Endothelial cell of umbilical vein (primary cell): ENCODE measurements at regions not wholly inside any gene's neighbourhood (a gene's known extent, or its start where the extent isn't known, plus 50 kb on each side); places are given as distances from the start of the nearest gene placed in this dataset.

Experiments used
- BruUV-seq: library from RNA; stranded (reverse); fragments of 400-500 nt; replicated peaks from 2 replicates; lab custom pipeline; 2021; lab: Mats Ljungman, UMichigan
- CTCF ChIA-PET: fragments of 300-600, 350-600 bp; sonication (Branson Sonifier 250); formaldehyde crosslinking; loops from one replicate; lab custom pipeline; 2021; ENCODE audit warnings: antibody characterized with exemption, inconsistent platforms; lab: Charles Lee
- POLR2A ChIA-PET: fragments of 300-600, 350-600 bp; sonication (Branson Sonifier 250); formaldehyde crosslinking; loops from one replicate; lab custom pipeline; 2021; ENCODE audit warnings: antibody characterized with exemption, inconsistent platforms; lab: Charles Lee
- DNase-seq: peaks from one replicate; pipeline ENCODE4 v3.0.0-alpha.2; 2011; ENCODE audit warnings: low read depth, low spot score
- FAIRE-seq: peaks from 2 replicates; lab custom pipeline; 2011; peaks lifted over from hg19 to GRCh38; lab: Jason Lieb, UNC
- H2AFZ ChIP-seq: 2 replicates; pipeline ENCODE4 v1.6.0; 2012; ENCODE audit warnings: low read depth, low read length, control low read depth, inconsistent platforms
- H3K27ac ChIP-seq: 2 replicates; pipeline ENCODE4 v1.5.1; 2011; ENCODE audit warnings: low read depth, mild to moderate bottlenecking, control low read depth, low read length, moderate library complexity; ENCODE audit not compliant: insufficient read depth
- H3K27me3 ChIP-seq, 2 experiments: 2 replicates each; pipeline versions ENCODE4 v1.6.0 to v1.6.1; 2011; ENCODE audit warnings: low read length in 2 of 2, mixed read lengths in 1 of 2; ENCODE audit not compliant: control insufficient read depth in 2 of 2, insufficient read depth in 2 of 2
- H3K36me3 ChIP-seq, 2 experiments: 2 replicates in 1 of 2; 3 replicates in 1 of 2; pipeline ENCODE4 v1.5.1; 2011; ENCODE audit warnings: low read length in 2 of 2, mild to moderate bottlenecking in 1 of 2, moderate library complexity in 1 of 2; ENCODE audit not compliant: control insufficient read depth in 2 of 2, insufficient read depth in 2 of 2; ENCODE audit errors: extremely low read depth in 1 of 2
- H3K4me1 ChIP-seq: 3 replicates; pipeline ENCODE4 v1.5.1; 2011; ENCODE audit warnings: mild to moderate bottlenecking, low read length; ENCODE audit not compliant: control insufficient read depth, insufficient read depth; ENCODE audit errors: extremely low read depth
- H3K4me2 ChIP-seq: 2 replicates; pipeline ENCODE4 v1.6.1; 2011; ENCODE audit warnings: low read length, control low read depth, mixed read lengths; ENCODE audit not compliant: insufficient read depth
- H3K4me3 ChIP-seq, 3 experiments: fragments of 200-600 bp in 1 of 3; sonication (generic), shearing (Covaris generic) in 1 of 3; replicated peaks in 1 of 3; 2 replicates each; pipeline ENCODE4 v1.5.1; 2011 to 2016; ENCODE audit warnings: control low read depth in 3 of 3, low read length in 3 of 3, mild to moderate bottlenecking in 2 of 3, inconsistent platforms in 1 of 3, low read depth in 1 of 3, moderate library complexity in 1 of 3; ENCODE audit not compliant: insufficient read depth in 1 of 3
- H3K79me2 ChIP-seq: 2 replicates; pipeline ENCODE4 v1.6.0; 2012; ENCODE audit warnings: low read length, inconsistent platforms; ENCODE audit not compliant: control insufficient read depth, insufficient read depth
- H3K9ac ChIP-seq: replicated peaks from 2 replicates; pipeline ENCODE3; 2011; ENCODE audit warnings: low read length, control low read depth; ENCODE audit not compliant: insufficient read depth; ENCODE audit errors: extremely low read depth
- H3K9me1 ChIP-seq: replicated peaks from 3 replicates; pipeline ENCODE4 v1.6.0; 2011; ENCODE audit warnings: mild to moderate bottlenecking, low read length; ENCODE audit not compliant: control insufficient read depth, insufficient read depth; ENCODE audit errors: extremely low read depth
- H3K9me3 ChIP-seq: replicated peaks from 2 replicates; pipeline ENCODE4 v1.5.1; 2012; ENCODE audit warnings: low read length, inconsistent platforms; ENCODE audit not compliant: control insufficient read depth, insufficient read depth
- H4K20me1 ChIP-seq: replicated peaks from 2 replicates; pipeline ENCODE3; 2011; ENCODE audit warnings: mild to moderate bottlenecking, low read length; ENCODE audit not compliant: control insufficient read depth, insufficient read depth; ENCODE audit errors: extremely low read depth
- EZH2 ChIP-seq: IDR thresholded peaks from 2 replicates; pipeline ENCODE4 v1.6.1; 2012; ENCODE audit warnings: borderline replicate concordance, low read depth, mild to moderate bottlenecking, moderate library complexity, low read length, inconsistent platforms; ENCODE audit not compliant: severe bottlenecking
- FOS ChIP-seq: IDR thresholded peaks from 2 replicates; pipeline ENCODE4 v1.6.1; 2011; ENCODE audit warnings: mild to moderate bottlenecking, low read length, moderate library complexity, borderline replicate concordance; ENCODE audit not compliant: insufficient read depth
- GATA2 ChIP-seq: IDR thresholded peaks from 2 replicates; pipeline ENCODE4 v1.7.0; 2011; ENCODE audit warnings: low read depth, mild to moderate bottlenecking, moderate library complexity, mixed read lengths, low read length; ENCODE audit not compliant: insufficient read length, insufficient read depth
- JUN ChIP-seq: IDR thresholded peaks from 2 replicates; pipeline ENCODE4 v1.6.1; 2011; ENCODE audit warnings: borderline replicate concordance, low read depth; ENCODE audit not compliant: insufficient read length, insufficient read depth
- MAX ChIP-seq: IDR thresholded peaks from 2 replicates; pipeline ENCODE4 v1.6.1; 2011; ENCODE audit not compliant: insufficient read depth, insufficient read length
- MYC ChIP-seq: IDR thresholded peaks from one replicate; pipeline ENCODE4 v1.6.1; 2011; ENCODE audit warnings: mild to moderate bottlenecking, low read depth, low read length
- POLR2A ChIP-seq: IDR thresholded peaks from 2 replicates; pipeline ENCODE4 v1.6.1; 2012; ENCODE audit warnings: low read depth, mild to moderate bottlenecking, control low read depth, low read length
- POLR2AphosphoS5 ChIP-seq: IDR thresholded peaks from 2 replicates; pipeline ENCODE4 v1.6.1; 2012; ENCODE audit warnings: low read depth, mild to moderate bottlenecking, control low read depth, low read length, moderate library complexity; ENCODE audit not compliant: insufficient read depth
- dilution Hi-C: fragments of 300-500 bp; cut with MboI; formaldehyde crosslinking; loops from one replicate; pipeline ENCODE4 v1.15.0; 2019; ENCODE audit warnings: low sequenced_read_pairs; ENCODE audit not compliant: extremely low pct_ligation_motif_present
- intact Hi-C: fragments of 100-400 bp; cut with micrococcal nuclease; formaldehyde crosslinking; loops from one replicate; pipeline ENCODE4 v1.10.0; 2022
- TF ChIP-seq, protein P1 (sequence below), 2 donors: IDR thresholded peaks; 1 replicate in 1 of 2; 2 replicates in 1 of 2; pipeline ENCODE4 v1.5.1; 2011; ENCODE audit warnings: low read length in 2 of 2, mild to moderate bottlenecking in 2 of 2, moderate library complexity in 2 of 2, control low read depth in 1 of 2, inconsistent platforms in 1 of 2, low read depth in 1 of 2; ENCODE audit not compliant: insufficient read depth in 1 of 2; ENCODE audit errors: extremely low read depth in 1 of 2

GRCh38 chr4:28536124-28536523 is 1675.5 kb downstream of the STIM2 start:
- ChIA-PET POLR2A (no interaction called here), CTCF (interaction anchor here (0.8 kb wide), 1 partner anchor 17 kb away, joined by 3 read pairs; no protein-coding TSS in a partner anchor)
- Histone ChIP-seq H3K4me2 (no peak overlapping the region), H3K9me1 (no peaks in the 10 kb centered on the region), H2AFZ (no peak overlapping the region), H3K36me3 (no peaks in the 10 kb centered on the region), H3K4me1 (no peaks in the 10 kb centered on the region), H3K27me3 (no peaks in the 10 kb centered on the region), H3K9me3 (no peaks in the 10 kb centered on the region), H3K4me3 (no peak overlapping the region), H3K27ac (no peak overlapping the region), H3K79me2 (no peaks in the 10 kb centered on the region), H4K20me1 (no peaks in the 10 kb centered on the region), H3K9ac (no peak overlapping the region)
- FAIRE-seq (no peak), DNase-seq (no peak)
- dilution Hi-C loops = no loop called here
- TF ChIP-seq POLR2AphosphoS5 (no peak), POLR2A (no peak), MYC (no peak), FOS (no peak), MAX (no peak), JUN (no peak), EZH2 (no peak), GATA2 (no peak)
- TF ChIP-seq, protein P1, sequence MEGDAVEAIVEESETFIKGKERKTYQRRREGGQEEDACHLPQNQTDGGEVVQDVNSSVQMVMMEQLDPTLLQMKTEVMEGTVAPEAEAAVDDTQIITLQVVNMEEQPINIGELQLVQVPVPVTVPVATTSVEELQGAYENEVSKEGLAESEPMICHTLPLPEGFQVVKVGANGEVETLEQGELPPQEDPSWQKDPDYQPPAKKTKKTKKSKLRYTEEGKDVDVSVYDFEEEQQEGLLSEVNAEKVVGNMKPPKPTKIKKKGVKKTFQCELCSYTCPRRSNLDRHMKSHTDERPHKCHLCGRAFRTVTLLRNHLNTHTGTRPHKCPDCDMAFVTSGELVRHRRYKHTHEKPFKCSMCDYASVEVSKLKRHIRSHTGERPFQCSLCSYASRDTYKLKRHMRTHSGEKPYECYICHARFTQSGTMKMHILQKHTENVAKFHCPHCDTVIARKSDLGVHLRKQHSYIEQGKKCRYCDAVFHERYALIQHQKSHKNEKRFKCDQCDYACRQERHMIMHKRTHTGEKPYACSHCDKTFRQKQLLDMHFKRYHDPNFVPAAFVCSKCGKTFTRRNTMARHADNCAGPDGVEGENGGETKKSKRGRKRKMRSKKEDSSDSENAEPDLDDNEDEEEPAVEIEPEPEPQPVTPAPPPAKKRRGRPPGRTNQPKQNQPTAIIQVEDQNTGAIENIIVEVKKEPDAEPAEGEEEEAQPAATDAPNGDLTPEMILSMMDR (IDR thresholded peaks at IDR 0.05; ENCODE audit: extremely low read depth in 1 of 2, insufficient read depth in 1 of 2, low read depth in 1 of 2, low read length in 2 of 2) = no peak
- no TSS peak for BruUV-seq
- intact Hi-C loops = no loop called here
